OCI-LY7 (cell line): ENCODE measurements at regions not wholly inside any gene's neighbourhood (a gene's known extent, or its start where the extent isn't known, plus 50 kb on each side); places are given as distances from the start of the nearest gene placed in this dataset.

Experiments
- BruUV-seq: library from RNA; stranded (reverse); fragments of 400-500 nt; replicated peaks from 2 replicates; lab custom pipeline; 2021; lab: Mats Ljungman, UMichigan
- CTCF ChIA-PET: fragments of 300-600 bp; sonication (Branson Sonifier 250); formaldehyde crosslinking; loops from one replicate; lab custom pipeline; 2022; ENCODE audit warnings: antibody characterized with exemption; ENCODE audit not compliant: unreplicated experiment; lab: Charles Lee
- POLR2A ChIA-PET: fragments of 300-600 bp; sonication (Branson Sonifier 250); formaldehyde crosslinking; loops from one replicate; lab custom pipeline; 2022; ENCODE audit warnings: antibody characterized with exemption; lab: Charles Lee
- DNase-seq: peaks from one replicate; pipeline ENCODE4 v3.0.0-alpha.2; 2015; ENCODE audit warnings: low spot score
- H2AFZ ChIP-seq: fragments of 200-600 bp; sonication (generic), shearing (Covaris generic); 2 replicates; pipeline ENCODE4 v1.6.1; 2014; ENCODE audit warnings: mild to moderate bottlenecking, antibody characterized with exemption, low read length, moderate library complexity
- H3K27ac ChIP-seq: fragments of 200-600 bp; sonication (generic); 2 replicates; pipeline ENCODE4 v1.5.1; 2014; ENCODE audit warnings: mixed run types, low read depth, mild to moderate bottlenecking, moderate library complexity, low read length, inconsistent platforms; ENCODE audit not compliant: poor library complexity, severe bottlenecking
- H3K36me3 ChIP-seq: fragments of 200-600 bp; sonication (generic); 2 replicates; pipeline ENCODE4 v1.6.1; 2014; ENCODE audit warnings: mild to moderate bottlenecking, antibody characterized with exemption, low read length, moderate library complexity, mixed read lengths; ENCODE audit not compliant: insufficient read depth
- H3K4me1 ChIP-seq: fragments of 200-600 bp; sonication (generic); 2 replicates; pipeline ENCODE4 v1.5.1; 2014; ENCODE audit warnings: mild to moderate bottlenecking, low read length; ENCODE audit not compliant: insufficient read depth, poor library complexity, severe bottlenecking
- H3K4me2 ChIP-seq: fragments of 200-600 bp; sonication (generic); 2 replicates; pipeline ENCODE4 v1.6.1; 2014; ENCODE audit warnings: mild to moderate bottlenecking, low read length
- H3K4me3 ChIP-seq: fragments of 200-600 bp; sonication (generic); 2 replicates; pipeline ENCODE4 v1.5.1; 2014; ENCODE audit warnings: mild to moderate bottlenecking, low read depth, low read length; ENCODE audit not compliant: poor library complexity, severe bottlenecking
- H3K79me2 ChIP-seq: fragments of 200-600 bp; sonication (generic); 2 replicates; pipeline ENCODE4 v1.6.1; 2016; ENCODE audit warnings: low read depth, mild to moderate bottlenecking, low read length, moderate library complexity, mixed read lengths; ENCODE audit not compliant: insufficient read depth
- H3K9me2 ChIP-seq: fragments of 200-600 bp; sonication (generic); 2 replicates; pipeline ENCODE4 v1.6.1; 2016; ENCODE audit warnings: mild to moderate bottlenecking, low read length, mixed read lengths; ENCODE audit not compliant: insufficient read depth
- H3K9me3 ChIP-seq: fragments of 200-600 bp; sonication (generic); 2 replicates; pipeline ENCODE4 v1.6.1; 2014; ENCODE audit warnings: mild to moderate bottlenecking, mixed run types, low read length, mixed read lengths
- H4K20me1 ChIP-seq: fragments of 200-600 bp; sonication (generic); 2 replicates; pipeline ENCODE4 v1.6.1; 2014; ENCODE audit warnings: mild to moderate bottlenecking, antibody characterized with exemption, low read length, moderate library complexity, mixed read lengths; ENCODE audit not compliant: insufficient read depth
- CTCF ChIP-seq: fragments of 200-600 bp; sonication (generic); conservative IDR thresholded peaks from 2 replicates; pipeline ENCODE4 v1.5.1; 2014; ENCODE audit warnings: mild to moderate bottlenecking, antibody characterized with exemption, low read length, moderate library complexity, mixed read lengths
- EZH2phosphoT487 ChIP-seq: fragments of 200-600 bp; sonication (generic); IDR thresholded peaks from 2 replicates; pipeline ENCODE4 v1.6.1; 2018; ENCODE audit warnings: low read depth, borderline replicate concordance, mild to moderate bottlenecking, mixed run types, antibody characterized with exemption, low read length, moderate library complexity, mixed read lengths
- intact Hi-C: fragments of 100-400 bp; cut with micrococcal nuclease; formaldehyde crosslinking; loops from one replicate; pipeline ENCODE4 v1.10.0; 2022; ENCODE audit not compliant: unreplicated experiment

- no peaks in the 10 kb centered on the region for H3K36me3 ChIP-seq
- H3K4me3 ChIP-seq = no peak overlapping the region
- intact Hi-C loops = no loop called here
- H3K9me3 ChIP-seq = peaks cover 5% of the 10 kb centered on the region; the same call in 1 of the 2 replicates
- H3K4me1 ChIP-seq = no peaks in the 10 kb centered on the region
- H3K9me2 ChIP-seq = no peaks in the 10 kb centered on the region
- no peaks in the 10 kb centered on the region for H4K20me1 ChIP-seq
- no peak for DNase-seq
- no peak overlapping the region for H3K27ac ChIP-seq
- BruUV-seq = no TSS peak
- ChIA-PET CTCF (no interaction called here), POLR2A (no interaction called here)
- no peak overlapping the region for H3K4me2 ChIP-seq
- TF ChIP-seq EZH2phosphoT487 (no peak), CTCF (no peak)
- no peaks in the 10 kb centered on the region for H3K79me2 ChIP-seq
- H2AFZ ChIP-seq = no peak overlapping the region
These were observed 171.5 kb upstream of the GRB10 start for GRCh38 chr7:50954245-50954644.

GRCh38 chr7:50953820-50954219 lies 171.1 kb upstream of the GRB10 start:
- Histone ChIP-seq H3K36me3 (no peaks in the 10 kb centered on the region), H3K4me1 (no peaks in the 10 kb centered on the region), H2AFZ (no peak overlapping the region), H3K4me2 (no peak overlapping the region), H4K20me1 (no peaks in the 10 kb centered on the region), H3K9me3 (peaks cover 5% of the 10 kb centered on the region; the same call in 1 of the 2 replicates), H3K4me3 (no peak overlapping the region), H3K9me2 (no peaks in the 10 kb centered on the region), H3K79me2 (no peaks in the 10 kb centered on the region), H3K27ac (no peak overlapping the region)
- BruUV-seq = no TSS peak
- no peak for TF ChIP-seq EZH2phosphoT487
- TF ChIP-seq CTCF = no peak
- POLR2A ChIA-PET = no interaction called here
- CTCF ChIA-PET = no interaction called here
- DNase-seq = no peak
- intact Hi-C loops = no loop called here

GRCh38 chr7:50953303-50953702 lies 170.6 kb upstream of the GRB10 start:
- CTCF ChIA-PET = no interaction called here
- H3K4me2 ChIP-seq = no peak overlapping the region

More at GRCh38 chr7:50953303-50953702, 170.6 kb upstream of the GRB10 start:
- Histone ChIP-seq H2AFZ (no peak overlapping the region), H3K9me2 (no peaks in the 10 kb centered on the region), H4K20me1 (no peaks in the 10 kb centered on the region), H3K36me3 (no peaks in the 10 kb centered on the region), H3K9me3 (peaks cover 5% of the 10 kb centered on the region; the same call in 1 of the 2 replicates), H3K4me3 (no peak overlapping the region), H3K27ac (no peak overlapping the region), H3K79me2 (no peaks in the 10 kb centered on the region), H3K4me1 (no peaks in the 10 kb centered on the region)
- no peak for TF ChIP-seq EZH2phosphoT487
- TF ChIP-seq CTCF = no peak
- POLR2A ChIA-PET = no interaction called here
- no TSS peak for BruUV-seq
- intact Hi-C loops = no loop called here
- no peak for DNase-seq
